Progenitor cell of endocrine pancreas (in vitro differentiated cells): ENCODE measurements at regions not wholly inside any gene's neighbourhood (a gene's known extent, or its start where the extent isn't known, plus 50 kb on each side); places are given as distances from the start of the nearest gene placed in this dataset.

Experiments used
- DNase-seq: peaks from one replicate; pipeline ENCODE4 v3.0.0; 2021; ENCODE audit warnings: low spot score; ENCODE audit not compliant: unreplicated experiment
- H3K27ac Mint-ChIP-seq: 2 replicates; pipeline ENCODE4 v1.8.0; 2021; ENCODE audit warnings: mild to moderate bottlenecking, moderate library complexity, mixed read lengths
- H3K27me3 Mint-ChIP-seq: 2 replicates; pipeline ENCODE4 v1.8.0; 2021; ENCODE audit warnings: mixed read lengths
- H3K36me3 Mint-ChIP-seq: 2 replicates; pipeline ENCODE4 v1.8.0; 2022; ENCODE audit warnings: mixed read lengths; ENCODE audit not compliant: insufficient read depth
- H3K4me1 Mint-ChIP-seq: 2 replicates; pipeline ENCODE4 v1.8.0; 2021; ENCODE audit warnings: low read depth, mixed read lengths
- H3K4me3 Mint-ChIP-seq: 2 replicates; pipeline ENCODE4 v1.8.0; 2021; ENCODE audit warnings: low read depth, mild to moderate bottlenecking, moderate library complexity, mixed read lengths
- H3K9me3 Mint-ChIP-seq: 2 replicates; pipeline ENCODE4 v1.8.0; 2021; ENCODE audit warnings: low read depth, mixed read lengths
- CTCF ChIP-seq: fragments of 200-600 bp; sonication (generic); IDR thresholded peaks from one replicate; pipeline ENCODE4 v1.5.0; 2021; ENCODE audit warnings: antibody characterized with exemption, mild to moderate bottlenecking; ENCODE audit not compliant: unreplicated experiment

GRCh38 chr10:84845628-84846261 is 517.4 kb downstream of the CCSER2 start:
- Mint-ChIP-seq H3K27me3 (no peaks in the 10 kb centered on the region), H3K36me3 (no peaks in the 10 kb centered on the region), H3K27ac (no peak overlapping the region), H3K4me3 (no peak overlapping the region), H3K4me1 (peaks cover 6% of the 10 kb centered on the region), H3K9me3 (no peaks in the 10 kb centered on the region)
- TF ChIP-seq CTCF: peak; percentile 53
- no peak for DNase-seq

GRCh38 chr10:84846658-84847316 is 518.4 kb downstream of the CCSER2 start:
- no peak overlapping the region for H3K27ac Mint-ChIP-seq
- H3K27me3 Mint-ChIP-seq: no peaks in the 10 kb centered on the region
- DNase-seq: no peak
- TF ChIP-seq CTCF: no peak
- no peak overlapping the region for H3K4me3 Mint-ChIP-seq
- no peaks in the 10 kb centered on the region for H3K36me3 Mint-ChIP-seq
- peaks cover 6% of the 10 kb centered on the region for H3K4me1 Mint-ChIP-seq
- no peaks in the 10 kb centered on the region for H3K9me3 Mint-ChIP-seq

GRCh38 chr10:84848967-84849366 is 520.6 kb downstream of the CCSER2 start:
- Mint-ChIP-seq H3K27me3 (no peaks in the 10 kb centered on the region), H3K9me3 (no peaks in the 10 kb centered on the region), H3K27ac (no peak overlapping the region), H3K4me1 (peaks cover 8% of the 10 kb centered on the region), H3K4me3 (no peak overlapping the region), H3K36me3 (no peaks in the 10 kb centered on the region)
- no peak for TF ChIP-seq CTCF
- no peak for DNase-seq

GRCh38 chr10:84850826-84851225 is 522.4 kb downstream of the CCSER2 start:
- no peak overlapping the region for H3K4me3 Mint-ChIP-seq
- H3K27me3 Mint-ChIP-seq: no peaks in the 10 kb centered on the region

GRCh38 chr10:84854439-84854838 is 526.0 kb downstream of the CCSER2 start:
- Mint-ChIP-seq H3K9me3 (peaks cover 10% of the 10 kb centered on the region), H3K36me3 (peaks cover 2% of the 10 kb centered on the region), H3K4me1 (peaks cover 10% of the 10 kb centered on the region), H3K4me3 (no peak overlapping the region), H3K27ac (no peak overlapping the region), H3K27me3 (no peaks in the 10 kb centered on the region)
- DNase-seq: no peak
- TF ChIP-seq CTCF: no peak

More at GRCh38 chr10:84850826-84851225, 522.4 kb downstream of the CCSER2 start:
- Mint-ChIP-seq H3K36me3 (peaks cover 1% of the 10 kb centered on the region), H3K27ac (no peak overlapping the region), H3K9me3 (peaks cover 2% of the 10 kb centered on the region), H3K4me1 (peaks cover 11% of the 10 kb centered on the region)
- no peak for DNase-seq
- no peak for TF ChIP-seq CTCF
